ENCODE measurements at regions not wholly inside any gene's neighbourhood (a gene's known extent, or its start where the extent isn't known, plus 50 kb on each side); places are given as distances from the start of the nearest gene placed in this dataset.

GRCh38 chr18:50475538-50476193, 84.2 kb upstream of the MAPK4 start:
- no peak overlapping the region for H3K4me2 ChIP-seq (ENCODE audit: low read length)
- H3K4me3 ChIP-seq (ENCODE audit: low read length): no peak overlapping the region
- no peaks in the 10 kb centered on the region for H3K4me1 ChIP-seq (ENCODE audit: low read length)
- no peak overlapping the region for H3K9ac ChIP-seq (ENCODE audit: low read length)
- H3K27me3 ChIP-seq (ENCODE audit: low read depth, low read length): peaks cover 68% of the 10 kb centered on the region
- TF ChIP-seq EZH2phosphoT487 (IDR thresholded peaks at IDR 0.05; ENCODE audit: low read depth): no peak
- TF ChIP-seq CTCF (IDR thresholded peaks at IDR 0.05; ENCODE audit: low read depth, low read length): no peak
- no peak overlapping the region for H2AFZ ChIP-seq (ENCODE audit: low read depth, low read length)
- no peak overlapping the region for H3K27ac ChIP-seq (ENCODE audit: low read length)
- H3K36me3 ChIP-seq (replicated peaks; ENCODE audit: low read depth, low read length): no peaks in the 10 kb centered on the region
- no peaks in the 10 kb centered on the region for H4K20me1 ChIP-seq (ENCODE audit: insufficient read depth, low read length)
- H3K79me2 ChIP-seq (ENCODE audit: low read length): no peaks in the 10 kb centered on the region
- H3K9me3 ChIP-seq (ENCODE audit: insufficient read depth, low read length): no peaks in the 10 kb centered on the region

- H3K4me3 ChIP-seq (ENCODE audit: low read length): no peak overlapping the region
- no peak overlapping the region for H3K4me2 ChIP-seq (ENCODE audit: low read length)
- no peaks in the 10 kb centered on the region for H3K79me2 ChIP-seq (ENCODE audit: low read length)
- no peaks in the 10 kb centered on the region for H3K4me1 ChIP-seq (ENCODE audit: low read length)
- H3K27ac ChIP-seq (ENCODE audit: low read length): no peak overlapping the region
- no peaks in the 10 kb centered on the region for H3K36me3 ChIP-seq (replicated peaks; ENCODE audit: low read depth, low read length)
- no peak overlapping the region for H3K9ac ChIP-seq (ENCODE audit: low read length)
- H3K27me3 ChIP-seq (ENCODE audit: low read depth, low read length): no peaks in the 10 kb centered on the region
- TF ChIP-seq EZH2phosphoT487 (IDR thresholded peaks at IDR 0.05; ENCODE audit: low read depth): no peak
- 0 out of 2 replicates have a peak, but pooled peaks cover 3% of the 10 kb centered on the region for H3K9me3 ChIP-seq (ENCODE audit: insufficient read depth, low read length)
- no peak overlapping the region for H2AFZ ChIP-seq (ENCODE audit: low read depth, low read length)
- no peaks in the 10 kb centered on the region for H4K20me1 ChIP-seq (ENCODE audit: insufficient read depth, low read length)
Observed at GRCh38 chr18:50492097-50492496, 67.8 kb upstream of the MAPK4 start.

- no peaks in the 10 kb centered on the region for H4K20me1 ChIP-seq (ENCODE audit: insufficient read depth, low read length)
- TF ChIP-seq EZH2phosphoT487 (IDR thresholded peaks at IDR 0.05; ENCODE audit: low read depth): no peak
- TF ChIP-seq CTCF (IDR thresholded peaks at IDR 0.05; ENCODE audit: low read depth, low read length): no peak
- no peak overlapping the region for H2AFZ ChIP-seq (ENCODE audit: low read depth, low read length)
- H3K79me2 ChIP-seq (ENCODE audit: low read length): no peaks in the 10 kb centered on the region
- no peak overlapping the region for H3K27ac ChIP-seq (ENCODE audit: low read length)
- no peaks in the 10 kb centered on the region for H3K27me3 ChIP-seq (ENCODE audit: low read depth, low read length)
- no peaks in the 10 kb centered on the region for H3K36me3 ChIP-seq (replicated peaks; ENCODE audit: low read depth, low read length)
- no peak overlapping the region for H3K4me3 ChIP-seq (ENCODE audit: low read length)
- H3K4me1 ChIP-seq (ENCODE audit: low read length): no peaks in the 10 kb centered on the region
- H3K9me3 ChIP-seq (ENCODE audit: insufficient read depth, low read length): 0 out of 2 replicates have a peak, but pooled peaks cover 3% of the 10 kb centered on the region
- H3K4me2 ChIP-seq (ENCODE audit: low read length): no peak overlapping the region
- no peak overlapping the region for H3K9ac ChIP-seq (ENCODE audit: low read length)
Observed at GRCh38 chr18:50494569-50494968, 65.3 kb upstream of the MAPK4 start.

- no peak overlapping the region for H3K27ac ChIP-seq (ENCODE audit: low read length)
- no peak overlapping the region for H3K4me2 ChIP-seq (ENCODE audit: low read length)
- no peaks in the 10 kb centered on the region for H3K79me2 ChIP-seq (ENCODE audit: low read length)
- no peak overlapping the region for H2AFZ ChIP-seq (ENCODE audit: low read depth, low read length)
- no peaks in the 10 kb centered on the region for H3K4me1 ChIP-seq (ENCODE audit: low read length)
- H4K20me1 ChIP-seq (ENCODE audit: insufficient read depth, low read length): no peaks in the 10 kb centered on the region
- no peak for TF ChIP-seq CTCF (IDR thresholded peaks at IDR 0.05; ENCODE audit: low read depth, low read length)
- no peak for TF ChIP-seq EZH2phosphoT487 (IDR thresholded peaks at IDR 0.05; ENCODE audit: low read depth)
- H3K27me3 ChIP-seq (ENCODE audit: low read depth, low read length): peaks cover 15% of the 10 kb centered on the region
- H3K4me3 ChIP-seq (ENCODE audit: low read length): no peak overlapping the region
- no peaks in the 10 kb centered on the region for H3K36me3 ChIP-seq (replicated peaks; ENCODE audit: low read depth, low read length)
- no peaks in the 10 kb centered on the region for H3K9me3 ChIP-seq (ENCODE audit: insufficient read depth, low read length)
- no peak overlapping the region for H3K9ac ChIP-seq (ENCODE audit: low read length)
Observed at GRCh38 chr18:50506362-50506761, 53.5 kb upstream of the MAPK4 start.
